ENCODE measurements at regions not wholly inside any gene's neighbourhood (a gene's known extent, or its start where the extent isn't known, plus 50 kb on each side); places are given as distances from the start of the nearest gene placed in this dataset.
A peak's percentile ranks its signal among the peaks of the same experiment; 100 is the strongest.

DNA sequence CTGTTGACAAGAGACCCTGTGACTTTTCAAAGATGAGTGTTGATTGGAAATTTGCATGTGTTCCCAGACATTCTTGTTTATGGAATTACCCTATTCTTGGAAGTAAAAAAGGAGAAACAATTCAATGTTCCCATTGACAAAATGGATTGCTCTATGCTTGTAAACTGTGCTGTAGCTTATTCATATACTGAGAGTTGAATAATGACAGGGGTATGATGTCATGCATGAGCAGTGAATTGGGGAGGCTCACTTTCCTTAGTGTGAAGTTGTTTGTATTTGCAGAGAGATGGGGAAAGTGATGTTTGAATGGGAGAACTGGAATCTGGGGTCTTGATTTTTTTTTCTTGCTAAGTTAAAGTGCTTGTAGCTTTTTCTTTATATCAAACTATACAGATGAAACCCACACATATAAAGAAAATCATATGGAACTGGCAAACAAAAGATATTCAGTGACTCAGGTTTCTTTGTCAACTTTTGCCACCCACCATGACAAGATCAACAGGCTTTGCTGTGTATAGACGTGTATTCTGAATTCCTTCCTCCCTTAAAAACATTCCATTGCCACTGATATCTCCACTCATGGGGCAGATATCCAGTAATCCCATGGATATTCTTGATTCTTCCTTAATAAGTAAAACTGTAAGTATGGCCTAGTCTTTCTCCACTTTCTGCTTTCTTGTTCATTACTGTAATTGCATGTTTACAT, 97.8 kb upstream of the JAG1 start:
- no peak for DNase-seq (ENCODE audit: low spot score)

DNA sequence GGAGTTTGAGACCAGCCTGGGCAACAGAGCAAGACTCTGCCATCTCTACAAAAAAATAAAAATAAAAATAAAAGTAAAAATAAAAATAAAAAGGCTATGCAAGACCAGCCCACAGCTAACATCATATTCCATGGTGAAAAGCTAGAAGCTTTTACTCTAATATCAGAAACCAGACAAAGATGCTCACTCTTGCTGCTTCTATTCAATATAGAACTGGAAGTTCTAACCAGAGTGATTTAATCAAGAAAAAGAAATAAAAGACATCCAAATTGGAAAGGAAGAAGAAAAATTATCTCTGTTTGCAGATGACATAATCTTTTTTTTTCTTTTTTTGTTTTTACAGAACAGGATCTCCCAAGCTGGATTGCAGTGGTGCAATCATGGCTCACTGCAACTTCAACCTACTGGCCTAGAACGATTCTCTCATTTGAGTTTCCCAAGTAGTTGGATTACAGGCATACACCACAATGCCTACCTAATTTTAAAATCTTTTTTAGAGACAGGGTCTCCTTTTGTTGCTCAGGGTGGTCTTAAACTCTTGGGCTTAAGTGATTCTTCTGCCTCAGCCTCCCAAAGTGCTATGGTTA, 100.7 kb upstream of the JAG1 start:
- no peak for DNase-seq (ENCODE audit: low spot score)

DNA sequence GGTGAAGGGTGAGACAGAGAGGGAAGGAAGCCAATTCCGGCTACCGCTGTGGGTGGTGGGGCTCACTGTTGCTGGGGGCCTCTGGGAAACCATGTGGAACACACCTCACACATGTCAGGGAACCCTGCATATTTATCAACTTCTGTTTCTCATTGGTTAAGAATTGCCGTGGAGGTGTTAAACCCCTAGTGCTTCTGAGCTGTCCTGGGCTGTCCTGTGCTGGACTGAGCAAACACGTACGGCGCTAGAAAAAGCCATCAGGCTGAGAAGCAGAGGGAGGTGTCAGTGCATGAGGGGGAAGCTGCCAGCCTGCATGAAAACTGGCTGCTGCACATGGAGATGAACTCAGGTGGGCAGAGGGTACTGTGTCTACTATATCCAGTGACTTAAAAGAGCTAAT, 103.9 kb upstream of the JAG1 start:
- DNase-seq (ENCODE audit: low spot score), result no peak

DNA sequence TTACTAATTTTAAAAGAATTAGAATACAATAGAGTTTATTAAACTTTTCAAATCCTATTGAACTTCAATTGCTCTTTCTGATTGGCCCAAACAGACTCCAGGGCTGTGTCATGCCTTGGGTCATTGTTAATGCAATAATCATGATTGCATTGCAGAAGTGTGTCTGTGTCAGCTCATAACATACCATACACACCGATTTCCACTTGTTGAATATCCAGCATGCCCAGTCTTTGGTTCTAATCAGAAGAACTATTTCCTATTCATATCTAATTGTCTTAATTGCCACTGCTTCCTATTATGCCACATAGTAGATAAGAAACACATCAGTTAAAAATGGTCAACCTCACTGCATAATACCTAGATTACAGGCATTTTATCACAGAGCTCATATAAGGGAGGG, 106.1 kb upstream of the JAG1 start:
- no peak for DNase-seq (ENCODE audit: low spot score)

DNA sequence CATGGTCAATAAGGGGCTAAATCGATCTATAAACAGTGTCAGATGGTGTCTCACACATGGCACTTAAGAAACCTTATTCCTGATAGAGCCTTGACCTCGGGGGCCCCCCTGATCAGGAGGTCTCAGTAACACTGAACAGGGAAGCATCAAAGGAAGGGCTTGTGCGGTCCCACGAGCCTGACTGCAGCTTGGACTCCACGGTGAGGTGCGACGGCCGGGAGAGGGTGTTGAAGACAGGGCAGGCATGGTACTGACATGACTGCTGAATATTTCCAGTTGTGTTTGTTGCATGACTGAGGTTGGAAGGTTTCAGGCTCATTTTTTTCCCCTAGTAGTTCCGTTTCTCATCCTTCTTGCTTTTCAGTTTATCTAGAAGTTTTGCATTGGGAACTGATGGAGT, 107.1 kb upstream of the JAG1 start:
- DNase-seq (ENCODE audit: low spot score), result no peak

DNA sequence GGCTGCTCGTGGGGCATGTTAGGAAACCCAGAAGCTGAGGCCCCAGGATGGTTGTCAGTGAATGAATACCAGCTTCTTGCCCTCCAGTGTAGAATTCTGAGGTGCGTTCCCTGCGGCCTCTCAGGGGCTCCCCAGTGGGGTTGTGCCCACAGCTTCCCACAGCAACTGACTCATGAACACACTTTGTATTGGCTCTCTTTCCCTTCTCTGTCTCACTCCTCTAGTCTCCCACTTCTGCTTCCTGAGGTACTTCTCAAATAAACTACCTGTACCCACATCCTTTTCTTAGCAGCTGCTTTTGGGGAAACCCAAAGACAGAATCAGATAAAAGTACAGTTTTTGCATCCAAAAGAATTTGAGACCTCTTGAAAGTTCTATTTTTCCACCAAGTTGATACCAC, 107.7 kb upstream of the JAG1 start:
- no peak for DNase-seq (ENCODE audit: low spot score)

DNA sequence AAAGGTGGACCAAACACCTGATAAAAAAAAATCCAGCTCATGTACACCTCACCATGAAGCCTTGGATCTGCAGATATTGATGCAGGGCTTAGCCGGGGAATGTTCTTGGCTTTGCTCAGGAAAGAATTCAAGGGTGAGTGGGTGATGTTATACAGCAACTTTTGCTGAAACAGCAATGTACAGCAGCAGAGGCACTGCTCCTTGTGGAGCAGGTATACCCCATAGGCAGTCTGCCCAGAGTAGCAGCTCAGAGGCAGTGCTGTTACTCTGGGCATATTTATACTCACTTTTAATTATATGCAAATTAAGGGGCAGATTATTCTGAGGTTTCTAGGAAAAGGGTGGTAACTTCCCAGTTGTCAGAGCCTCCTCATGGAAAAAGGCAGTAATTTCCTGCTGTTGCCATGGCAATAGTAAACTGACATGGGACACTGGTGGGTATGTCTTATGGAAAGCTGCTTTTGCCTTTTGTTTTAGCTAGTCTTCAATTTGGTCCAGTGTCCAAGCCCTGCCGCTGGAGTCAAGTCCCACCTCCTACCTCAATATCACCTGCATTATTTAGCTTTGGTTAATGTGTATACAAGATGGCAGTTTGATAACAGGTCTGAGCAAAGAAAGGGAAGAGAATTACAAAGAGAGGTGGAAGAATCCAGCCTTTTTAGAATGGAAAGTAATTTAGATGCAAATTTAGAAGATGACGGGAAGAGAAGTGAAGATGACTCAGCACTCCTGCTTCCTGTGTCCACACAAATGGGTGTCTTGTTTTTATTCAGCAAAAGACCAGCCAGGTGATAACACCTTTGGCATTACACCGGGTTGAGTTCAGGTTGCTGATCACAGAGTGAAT, 110.1 kb upstream of the JAG1 start:
- DNase-seq (ENCODE audit: low spot score), result no peak

DNA sequence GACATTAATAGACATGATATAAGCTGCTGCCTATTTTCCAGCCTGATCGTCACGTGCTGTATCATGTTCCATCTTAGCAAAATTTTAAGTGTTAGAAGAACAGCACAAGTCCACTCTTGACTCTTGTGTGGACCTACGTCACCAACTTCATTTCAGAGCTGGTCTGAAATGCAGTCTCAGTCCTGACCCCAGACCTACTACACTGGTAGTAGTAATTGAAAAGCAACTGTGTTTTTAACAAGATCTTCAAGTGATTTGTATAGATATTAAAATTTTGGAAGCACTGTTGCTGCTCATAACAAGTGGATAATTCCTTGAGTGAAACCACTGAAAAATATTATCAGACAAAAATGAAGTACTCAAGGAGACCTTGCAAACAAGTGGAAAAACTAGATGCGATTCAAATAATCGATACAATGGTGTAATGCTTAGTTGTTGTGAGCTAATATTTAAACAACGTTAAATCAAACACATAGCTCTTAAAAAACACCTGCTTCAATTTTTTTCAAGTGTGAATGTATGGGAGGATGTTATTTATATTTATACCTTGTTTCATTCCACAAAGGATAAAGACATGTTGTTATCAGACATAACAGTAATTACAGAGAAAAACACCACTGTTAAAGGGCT, 110.9 kb upstream of the JAG1 start:
- DNase-seq (ENCODE audit: low spot score), result no peak

DNA sequence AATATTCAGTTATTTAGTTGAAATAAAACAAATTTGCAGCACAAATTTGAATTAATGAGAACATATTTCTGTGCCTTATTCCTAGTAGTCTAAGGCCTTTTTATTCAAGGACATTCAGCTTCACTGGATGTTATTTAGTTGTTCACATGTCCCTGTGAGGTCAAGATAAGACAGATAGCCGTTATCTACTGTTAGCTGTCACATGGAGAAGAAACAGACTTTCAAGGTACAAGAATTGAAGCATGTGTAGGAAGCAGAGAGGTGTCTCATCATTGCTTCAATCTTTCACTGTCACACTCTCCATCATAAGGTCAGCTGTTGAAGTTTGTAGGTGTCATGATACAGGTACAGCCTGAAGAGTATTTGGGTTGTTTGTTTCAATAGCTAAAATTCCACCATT, 112.9 kb upstream of the JAG1 start:
- no peak for DNase-seq (ENCODE audit: low spot score)

DNA sequence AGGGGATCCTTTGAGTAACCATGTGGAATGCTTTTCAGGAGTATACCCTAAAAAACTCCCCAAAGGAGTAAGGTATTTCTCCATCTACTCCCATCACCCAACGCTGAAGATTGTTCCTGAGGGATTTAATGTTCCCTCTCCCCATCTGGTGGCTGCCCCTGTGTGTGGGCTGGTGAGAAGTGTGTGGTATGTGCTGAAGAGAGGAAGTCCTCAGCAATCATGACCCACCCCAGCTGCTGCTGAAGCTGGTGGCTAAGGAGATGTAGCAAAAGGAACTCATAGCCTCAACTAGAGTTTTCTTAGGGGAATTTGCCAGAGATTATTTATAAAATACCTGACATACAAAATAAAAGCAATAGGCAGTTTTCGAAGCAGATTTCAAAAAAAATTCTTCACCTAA, 114.3 kb upstream of the JAG1 start:
- no peak for DNase-seq (ENCODE audit: low spot score)

DNA sequence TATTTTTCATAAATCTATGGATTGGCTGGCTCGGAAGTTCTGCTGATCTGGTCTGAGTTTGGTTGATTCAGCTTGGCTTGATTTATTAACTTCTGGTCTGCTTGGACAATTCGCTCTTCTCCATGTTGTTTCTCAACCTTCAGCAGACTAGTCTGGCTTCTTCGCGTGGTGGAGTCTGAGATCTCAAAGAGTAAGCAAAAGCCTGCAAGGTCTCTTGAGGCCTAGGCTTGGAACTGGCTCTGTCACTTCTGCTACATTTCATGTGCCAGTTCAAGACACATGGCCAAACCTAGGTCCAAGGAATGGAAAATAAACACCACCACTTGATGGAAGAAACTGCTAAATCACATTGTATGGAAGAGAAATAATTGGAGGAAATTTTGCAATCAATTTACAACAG, 115.1 kb upstream of the JAG1 start:
- DNase-seq (ENCODE audit: low spot score), result no peak

DNA sequence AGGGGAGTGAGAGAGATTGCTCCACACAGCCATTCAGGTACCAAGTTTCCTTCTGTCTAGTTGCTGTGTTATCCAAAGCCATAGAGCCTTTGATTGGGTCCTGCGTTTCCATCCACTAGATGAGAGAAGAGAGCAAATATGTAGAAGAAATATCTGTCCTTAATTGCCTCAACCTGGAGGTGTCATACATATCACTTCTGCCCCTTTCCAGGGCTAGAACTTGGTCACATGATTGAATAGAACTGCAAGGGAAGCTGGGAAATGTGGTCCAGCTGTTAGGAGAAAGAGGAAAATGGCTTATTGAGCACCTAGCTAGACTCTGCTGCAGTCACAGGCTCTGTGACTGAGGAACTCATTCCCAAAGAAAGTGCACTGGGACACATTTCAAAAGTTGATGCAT, 115.6 kb upstream of the JAG1 start:
- DNase-seq (ENCODE audit: low spot score), result no peak

DNA sequence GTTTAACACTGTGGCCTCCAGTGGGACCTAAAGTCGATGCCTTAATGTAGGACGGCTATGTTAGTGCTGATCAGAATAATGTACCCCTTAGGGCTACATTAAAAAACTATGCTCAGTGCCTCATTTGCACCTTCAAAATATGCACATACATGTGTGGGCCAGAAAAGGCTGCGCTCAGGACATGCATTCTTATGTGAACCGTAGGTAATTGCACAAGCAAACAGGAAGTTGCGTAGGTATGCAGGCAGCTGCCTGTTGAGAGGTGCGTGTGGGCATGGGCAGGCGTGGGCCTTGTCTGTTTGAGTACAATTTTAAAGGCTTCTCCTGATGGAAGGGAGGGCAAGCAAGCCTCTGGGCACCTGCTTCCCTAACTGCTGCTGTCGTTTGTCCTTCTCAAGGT, 116.2 kb upstream of the JAG1 start:
- no peak for DNase-seq (ENCODE audit: low spot score)

DNA sequence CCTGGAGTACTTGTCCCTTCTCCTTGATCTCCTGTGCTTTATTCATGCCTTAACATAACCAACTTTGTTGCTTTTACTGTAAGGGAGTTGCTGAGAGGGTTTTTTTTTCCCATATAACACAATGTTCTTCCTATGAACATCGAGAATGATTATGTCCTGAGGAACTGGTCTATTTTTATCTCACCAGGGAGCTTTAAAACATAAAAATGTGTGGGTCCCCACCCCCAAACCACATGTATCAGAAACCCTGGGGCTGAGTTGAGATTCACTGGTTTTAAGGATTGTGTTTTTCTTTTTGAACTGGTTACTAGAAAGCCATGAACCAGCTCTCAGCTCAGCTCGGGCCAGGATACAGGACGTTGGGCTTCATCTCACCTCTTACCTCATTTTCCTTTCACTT, 118.5 kb upstream of the JAG1 start:
- no peak for DNase-seq (ENCODE audit: low spot score)

DNA sequence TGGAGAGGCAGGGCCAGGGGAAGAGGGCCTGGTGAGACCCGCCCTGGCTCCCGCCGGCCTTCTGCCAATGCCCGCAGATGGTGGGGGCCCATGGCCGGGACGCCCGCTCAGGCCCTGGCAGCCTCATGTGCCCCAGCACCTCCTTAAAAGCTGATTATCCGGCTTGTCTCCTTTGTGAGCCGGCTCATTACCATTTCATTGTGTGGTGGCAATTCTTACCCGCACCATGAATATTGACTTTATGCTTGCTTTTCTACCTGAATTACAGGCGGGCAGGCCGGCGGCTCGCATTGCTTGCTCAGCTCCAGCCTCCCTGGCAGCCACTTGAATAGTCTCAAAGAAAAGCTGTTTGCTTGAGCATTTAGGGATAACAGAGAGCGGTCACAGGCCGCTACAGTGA, 120.0 kb upstream of the JAG1 start:
- DNase-seq (ENCODE audit: low spot score), result no peak

DNA sequence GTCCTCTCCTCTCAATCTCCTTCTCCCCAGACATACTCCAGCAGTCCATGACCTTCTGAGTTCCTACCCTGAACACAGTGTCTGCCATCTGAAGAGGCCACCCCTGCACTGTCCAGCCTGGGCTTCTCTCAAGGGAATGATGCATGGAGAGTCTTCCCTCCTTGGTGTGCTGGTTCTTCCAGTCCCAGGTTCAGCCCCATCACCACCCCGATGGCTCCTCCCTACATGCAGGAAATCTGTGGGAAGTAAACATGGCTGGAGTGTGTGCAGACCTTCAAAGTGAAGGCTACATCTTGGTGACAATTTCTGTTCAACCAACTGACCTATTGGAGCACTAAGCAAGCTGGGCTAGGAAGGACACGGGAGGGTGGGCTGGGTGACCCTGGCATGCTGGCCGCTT, 121.0 kb upstream of the JAG1 start:
- DNase-seq (ENCODE audit: low spot score), result no peak

DNA sequence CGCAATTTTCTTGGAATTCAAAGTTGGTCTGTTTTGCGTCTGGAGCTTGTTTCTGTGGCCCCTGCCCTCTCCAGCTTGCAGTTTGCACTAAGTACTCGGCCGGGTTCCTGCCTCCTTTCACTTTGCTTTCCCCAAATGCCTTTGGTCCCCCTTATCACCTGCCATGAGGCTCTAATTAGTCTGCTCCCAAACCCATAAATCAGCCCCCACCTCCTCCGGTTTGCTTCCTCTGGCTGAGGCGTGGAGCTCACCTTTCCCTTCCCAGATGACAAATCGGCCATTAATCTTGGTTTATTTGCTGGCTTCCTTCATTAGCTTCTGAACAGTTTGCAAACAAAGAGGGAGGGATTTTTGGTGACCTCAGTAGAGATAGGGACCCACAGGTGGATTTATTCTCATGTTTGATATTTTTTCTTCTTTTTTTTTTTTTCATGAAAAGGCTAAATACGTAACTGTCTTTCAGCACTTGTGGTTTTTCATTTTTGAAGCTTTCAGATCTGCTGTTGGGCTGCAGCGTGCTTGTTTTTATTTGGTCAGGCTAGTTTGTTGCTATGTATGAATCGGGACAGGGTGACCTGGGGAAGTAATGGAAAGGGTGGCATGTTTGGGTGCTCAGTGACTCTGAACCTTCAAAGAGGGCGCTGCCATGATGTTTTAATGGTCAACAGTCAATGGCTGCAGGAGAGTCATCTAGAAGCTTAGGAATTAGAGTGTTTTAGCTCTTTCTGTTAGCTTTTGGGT, 121.7 kb upstream of the JAG1 start:
- no peak for DNase-seq (ENCODE audit: low spot score)

DNA sequence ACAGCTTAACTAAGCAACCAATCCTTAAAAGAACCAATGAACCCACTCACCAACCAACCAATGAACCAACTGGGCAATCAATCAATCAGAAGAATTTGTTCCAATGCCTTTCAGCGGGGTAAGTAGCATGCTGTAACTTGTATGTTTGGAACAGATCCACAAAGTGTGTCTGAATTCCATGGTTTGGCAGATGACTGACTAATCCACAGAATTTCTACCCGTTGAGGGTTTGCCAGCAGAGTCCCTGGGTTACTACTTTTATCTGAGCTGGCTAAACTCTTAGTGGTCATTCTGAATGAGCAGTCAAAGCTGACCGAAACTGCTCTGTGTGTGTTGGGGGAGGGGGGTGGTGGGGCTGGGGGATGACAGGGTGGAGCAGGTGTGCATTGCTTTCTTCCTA, 125.0 kb upstream of the JAG1 start:
- DNase-seq (ENCODE audit: low spot score), result no peak

DNA sequence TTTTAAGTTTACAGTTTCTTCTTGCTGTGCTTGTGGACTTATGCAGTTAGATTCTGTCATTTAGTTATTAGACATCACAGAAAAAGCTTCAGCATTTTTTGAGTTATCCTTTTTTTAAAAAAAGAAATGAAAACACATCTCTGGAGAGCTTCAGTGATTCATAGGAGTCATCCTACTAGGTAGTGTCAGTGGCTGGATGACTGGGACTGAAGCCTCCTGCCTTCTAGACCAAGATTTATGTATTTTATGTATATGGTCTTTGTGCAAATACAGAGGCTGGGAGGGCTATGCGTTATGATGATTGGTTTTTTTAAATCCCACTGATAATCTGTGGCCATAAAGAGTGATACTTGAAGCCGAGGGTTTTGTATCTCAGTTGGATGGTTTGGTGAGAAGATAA, 125.9 kb upstream of the JAG1 start:
- no peak for DNase-seq (ENCODE audit: low spot score)

DNA sequence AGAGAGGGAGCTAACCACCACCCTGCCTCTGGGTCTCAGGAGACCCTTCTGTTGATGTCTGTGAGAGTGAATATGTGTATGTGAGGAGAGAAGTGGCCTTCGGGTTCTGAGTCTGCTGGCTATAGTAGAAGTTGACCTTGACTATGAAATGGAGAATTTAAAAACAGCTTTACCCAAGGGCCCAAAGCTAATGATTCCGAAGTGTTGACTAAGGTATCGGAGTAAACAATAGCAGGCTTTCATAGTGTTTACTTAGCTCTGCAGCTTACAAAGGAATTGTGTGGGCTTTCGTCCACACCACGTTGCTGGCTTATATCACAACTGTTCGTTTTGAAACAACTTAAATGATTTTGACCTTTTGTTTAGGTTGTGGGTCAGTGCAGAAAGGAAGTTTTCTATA, 126.5 kb upstream of the JAG1 start:
- DNase-seq (ENCODE audit: low spot score), result no peak

DNA sequence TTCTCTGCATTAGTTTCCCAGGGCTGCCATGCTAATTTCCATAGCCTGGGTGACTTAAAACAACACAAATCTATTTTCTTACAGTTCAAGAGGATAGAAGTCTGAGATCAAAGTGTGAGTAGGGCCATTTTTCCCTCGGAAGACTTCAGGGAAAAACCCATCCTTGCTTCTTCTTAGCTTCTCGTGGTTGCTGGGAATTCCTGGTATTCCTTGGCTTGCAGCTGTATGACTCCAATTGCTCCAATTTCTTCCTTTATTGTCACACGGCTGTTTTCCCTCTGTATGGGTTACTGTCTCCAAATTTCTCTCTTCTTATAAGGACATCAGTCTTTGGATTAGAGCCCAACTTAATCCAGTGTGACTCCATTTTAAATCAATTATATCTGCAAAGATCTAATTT, 128.4 kb upstream of the JAG1 start:
- no peak for DNase-seq (ENCODE audit: low spot score)

DNA sequence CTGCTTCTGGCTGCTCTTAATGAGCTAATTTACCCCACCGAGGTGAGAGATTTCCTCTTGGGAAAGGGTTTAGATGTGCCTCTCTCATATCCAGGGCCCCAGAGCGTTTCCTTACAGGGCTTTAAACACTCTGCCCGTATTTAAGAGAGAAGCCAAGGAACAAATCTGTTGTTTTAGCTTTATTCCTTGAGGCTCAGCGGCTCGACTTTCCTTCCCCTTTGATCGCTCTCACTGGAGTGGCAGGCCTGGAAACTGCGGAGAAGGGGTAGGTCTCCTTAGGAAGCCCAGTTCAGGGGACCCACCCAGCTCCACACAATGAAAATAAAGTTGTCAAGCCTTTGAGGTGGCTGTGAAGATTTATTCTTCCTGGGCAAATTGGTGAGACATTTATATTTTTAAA, 132.0 kb upstream of the JAG1 start:
- peak; percentile 4 for DNase-seq (ENCODE audit: low spot score)

All from pons (tissue), 1 donor.